Liver (tissue), 8 donors: ENCODE measurements at regions not wholly inside any gene's neighbourhood (a gene's known extent, or its start where the extent isn't known, plus 50 kb on each side); places are given as distances from the start of the nearest gene placed in this dataset.

ENCODE experiments used
- DNase-seq: peaks from one replicate; pipeline ENCODE4 v3.0.0-alpha.2; 2017; ENCODE audit warnings: low spot score
- H3K27ac ChIP-seq, 2 donors: one replicate each; pipeline ENCODE4 v1.7.0; 2013; ENCODE audit warnings: inconsistent platforms in 2 of 2, low read length in 2 of 2, control low read depth in 1 of 2, low read depth in 1 of 2, mild to moderate bottlenecking in 1 of 2
- H3K27me3 ChIP-seq, 4 donors: one replicate each; pipeline versions ENCODE4 v1.6.1 to v1.7.0; 2013; ENCODE audit warnings: low read length in 3 of 4, inconsistent platforms in 1 of 4, mild to moderate bottlenecking in 1 of 4, moderate library complexity in 1 of 4; ENCODE audit not compliant: control insufficient read depth in 4 of 4, insufficient read depth in 4 of 4
- H3K36me3 ChIP-seq, 4 donors: one replicate each; pipeline versions ENCODE4 v1.6.1 to v1.7.0; 2013; ENCODE audit warnings: low read length in 3 of 4, mild to moderate bottlenecking in 3 of 4, low read depth in 1 of 4, moderate library complexity in 1 of 4; ENCODE audit not compliant: control insufficient read depth in 4 of 4, insufficient read depth in 3 of 4
- H3K4me1 ChIP-seq, 4 donors: one replicate each; pipeline versions ENCODE4 v1.6.1 to v1.7.0; 2013; ENCODE audit warnings: low read length in 3 of 4, mild to moderate bottlenecking in 3 of 4, moderate library complexity in 1 of 4; ENCODE audit not compliant: control insufficient read depth in 4 of 4, insufficient read depth in 4 of 4
- H3K4me3 ChIP-seq, 3 donors: one replicate each; pipeline versions ENCODE4 v1.6.1 to v1.7.0; 2013; ENCODE audit warnings: low read length in 3 of 3, control low read depth in 1 of 3, low read depth in 1 of 3, mild to moderate bottlenecking in 1 of 3
- H3K9ac ChIP-seq, 2 donors: one replicate each; pipeline ENCODE4 v1.7.0; 2013; ENCODE audit warnings: low read length in 2 of 2, mild to moderate bottlenecking in 2 of 2, moderate library complexity in 2 of 2, control low read depth in 1 of 2, low read depth in 1 of 2
- H3K9me3 ChIP-seq, 4 donors: one replicate each; pipeline versions ENCODE4 v1.6.1 to v1.7.0; 2013; ENCODE audit warnings: low read length in 3 of 4; ENCODE audit not compliant: control insufficient read depth in 4 of 4
- CTCF ChIP-seq: fragments of 150-350 bp; IDR thresholded peaks from 2 replicates; pipeline ENCODE4 v1.5.1; 2017; ENCODE audit warnings: improper control_type of control experiment, low read depth, low read length; ENCODE audit not compliant: missing input control
- FOXA1 ChIP-seq: IDR thresholded peaks from 2 replicates; pipeline ENCODE4 v1.6.1; 2016; ENCODE audit warnings: antibody characterized with exemption
- FOXA2 ChIP-seq: IDR thresholded peaks from 2 replicates; pipeline ENCODE4 v1.6.1; 2016; ENCODE audit warnings: antibody characterized with exemption
- HNF4A ChIP-seq, 2 donors: conservative IDR thresholded peaks; 2 replicates each; pipeline ENCODE4 v1.6.1; 2016; ENCODE audit warnings: antibody characterized with exemption in 2 of 2, mild to moderate bottlenecking in 2 of 2
- HNF4G ChIP-seq: IDR thresholded peaks from 2 replicates; pipeline ENCODE4 v1.6.1; 2016; ENCODE audit warnings: antibody characterized with exemption
- JUND ChIP-seq, 2 donors: IDR thresholded peaks; 2 replicates each; pipeline ENCODE4 v1.6.1; 2016; ENCODE audit warnings: antibody characterized with exemption in 2 of 2
- NR2F2 ChIP-seq: IDR thresholded peaks from 2 replicates; pipeline ENCODE4 v1.6.1; 2016; ENCODE audit warnings: antibody characterized with exemption
- RAD21 ChIP-seq, 2 donors: IDR thresholded peaks; 2 replicates each; pipeline ENCODE4 v1.6.1; 2016; ENCODE audit warnings: antibody characterized with exemption in 2 of 2, mild to moderate bottlenecking in 2 of 2
- REST ChIP-seq: IDR thresholded peaks from 2 replicates; pipeline ENCODE4 v1.6.1; 2016; ENCODE audit warnings: antibody characterized with exemption, mild to moderate bottlenecking
- SP1 ChIP-seq: IDR thresholded peaks from 2 replicates; pipeline ENCODE4 v1.6.1; 2018; ENCODE audit warnings: antibody characterized with exemption, mild to moderate bottlenecking
- TAF1 ChIP-seq: conservative IDR thresholded peaks from 2 replicates; pipeline ENCODE4 v1.6.1; 2016; ENCODE audit warnings: antibody characterized with exemption, mild to moderate bottlenecking
- YY1 ChIP-seq: IDR thresholded peaks from 2 replicates; pipeline ENCODE4 v1.6.1; 2016; ENCODE audit warnings: antibody characterized with exemption, mild to moderate bottlenecking
- WGBS: extraction: QIAGEN DNeasy Blood & Tissue Kit; methylation state at CpG from one replicate; pipeline ENCODE4 v1.1.7; 2013; 5-methylcytosine and 5-hydroxymethylcytosine counted together
- TF ChIP-seq, protein P1 (sequence below): IDR thresholded peaks from 2 replicates; pipeline ENCODE4 v1.6.1; 2016; ENCODE audit warnings: antibody characterized with exemption
- TF ChIP-seq, protein P2 (sequence below): IDR thresholded peaks from 2 replicates; pipeline ENCODE4 v1.6.1; 2016; ENCODE audit warnings: antibody characterized with exemption
- TF ChIP-seq, protein P3 (sequence below): IDR thresholded peaks from 2 replicates; pipeline ENCODE4 v1.6.1; 2016; ENCODE audit warnings: antibody characterized with exemption
- donor health status: healthy.
- donor health status: healthy.
- donor health status: healthy.
- donor health status: healthy.
- donor health status: healthy.

GRCh38 chr2:104702031-104702850, 151.7 kb upstream of the POU3F3 start (continued):
- TF ChIP-seq REST: no peak
- TF ChIP-seq, protein P1, sequence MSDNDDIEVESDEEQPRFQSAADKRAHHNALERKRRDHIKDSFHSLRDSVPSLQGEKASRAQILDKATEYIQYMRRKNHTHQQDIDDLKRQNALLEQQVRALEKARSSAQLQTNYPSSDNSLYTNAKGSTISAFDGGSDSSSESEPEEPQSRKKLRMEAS: no peak
- no peak for TF ChIP-seq FOXA2

GRCh38 chr2:104703669-104704068, 150.2 kb upstream of the POU3F3 start:
- Histone ChIP-seq H3K27me3 (peaks cover 0 to 5% (median 2%) of the 10 kb centered on the region in 4 donors), H3K36me3 (no peaks in the 10 kb centered on the region), H3K9me3 (no peaks in the 10 kb centered on the region), H3K4me3 (no peak overlapping the region), H3K4me1 (no peaks in the 10 kb centered on the region), H3K9ac (no peak overlapping the region), H3K27ac (no peak overlapping the region)
- 77% methylated on average over 8 of the region's 8 CpGs for WGBS
- DNase-seq: no peak
- no peak for TF ChIP-seq RAD21 (IDR thresholded peaks at IDR 0.05)
- no peak for TF ChIP-seq JUND (IDR thresholded peaks at IDR 0.05)
- TF ChIP-seq REST: no peak
- no peak for TF ChIP-seq YY1
- no peak for TF ChIP-seq NR2F2
- no peak for TF ChIP-seq FOXA1
- TF ChIP-seq HNF4G: no peak

- Histone ChIP-seq H3K4me3 (no peak overlapping the region), H3K27ac (no peak overlapping the region), H3K36me3 (no peaks in the 10 kb centered on the region), H3K4me1 (no peaks in the 10 kb centered on the region), H3K27me3 (peaks cover 0 to 5% (median 2%) of the 10 kb centered on the region in 4 donors), H3K9me3 (no peaks in the 10 kb centered on the region), H3K9ac (no peak overlapping the region)
- no peak for DNase-seq
- 79% methylated on average over 16 of the region's 16 CpGs for WGBS
- TF ChIP-seq, protein P2, sequence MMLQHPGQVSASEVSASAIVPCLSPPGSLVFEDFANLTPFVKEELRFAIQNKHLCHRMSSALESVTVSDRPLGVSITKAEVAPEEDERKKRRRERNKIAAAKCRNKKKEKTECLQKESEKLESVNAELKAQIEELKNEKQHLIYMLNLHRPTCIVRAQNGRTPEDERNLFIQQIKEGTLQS: no peak
- TF ChIP-seq JUND (IDR thresholded peaks at IDR 0.05): no peak
- TF ChIP-seq CTCF: no peak
- TF ChIP-seq NR2F2: no peak
- no peak for TF ChIP-seq HNF4G
- TF ChIP-seq, protein P3, sequence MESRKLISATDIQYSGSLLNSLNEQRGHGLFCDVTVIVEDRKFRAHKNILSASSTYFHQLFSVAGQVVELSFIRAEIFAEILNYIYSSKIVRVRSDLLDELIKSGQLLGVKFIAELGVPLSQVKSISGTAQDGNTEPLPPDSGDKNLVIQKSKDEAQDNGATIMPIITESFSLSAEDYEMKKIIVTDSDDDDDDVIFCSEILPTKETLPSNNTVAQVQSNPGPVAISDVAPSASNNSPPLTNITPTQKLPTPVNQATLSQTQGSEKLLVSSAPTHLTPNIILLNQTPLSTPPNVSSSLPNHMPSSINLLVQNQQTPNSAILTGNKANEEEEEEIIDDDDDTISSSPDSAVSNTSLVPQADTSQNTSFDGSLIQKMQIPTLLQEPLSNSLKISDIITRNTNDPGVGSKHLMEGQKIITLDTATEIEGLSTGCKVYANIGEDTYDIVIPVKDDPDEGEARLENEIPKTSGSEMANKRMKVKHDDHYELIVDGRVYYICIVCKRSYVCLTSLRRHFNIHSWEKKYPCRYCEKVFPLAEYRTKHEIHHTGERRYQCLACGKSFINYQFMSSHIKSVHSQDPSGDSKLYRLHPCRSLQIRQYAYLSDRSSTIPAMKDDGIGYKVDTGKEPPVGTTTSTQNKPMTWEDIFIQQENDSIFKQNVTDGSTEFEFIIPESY: no peak
- TF ChIP-seq HNF4A (conservative IDR thresholded peaks at IDR 0.05): no peak
- no peak for TF ChIP-seq TAF1
- TF ChIP-seq SP1: no peak
Measured at GRCh38 chr2:104704496-104705245, 149.2 kb upstream of the POU3F3 start.
